Vagina (tissue), 2 donors: ENCODE measurements at regions not wholly inside any gene's neighbourhood (a gene's known extent, or its start where the extent isn't known, plus 50 kb on each side); places are given as distances from the start of the nearest gene placed in this dataset.

ENCODE experiments used
- CTCF ChIP-seq, 3 experiments: fragments of 450-650 bp in 2 of 3; fragments of 200-600 bp in 1 of 3; sonication (generic) in 1 of 3; IDR thresholded peaks; one replicate each; pipeline ENCODE4 v1.5.1; 2017 to 2019; ENCODE audit warnings: antibody characterized with exemption in 3 of 3, mild to moderate bottlenecking in 2 of 3, moderate library complexity in 2 of 3
- POLR2A ChIP-seq, 2 donors: fragments of 450-650 bp; IDR thresholded peaks; one replicate each; pipeline ENCODE4 v1.6.1; 2017; ENCODE audit warnings: antibody characterized with exemption in 2 of 2, mild to moderate bottlenecking in 2 of 2, moderate library complexity in 2 of 2
- POLR2AphosphoS5 ChIP-seq, 2 donors: sonication (generic); formaldehyde crosslinking; IDR thresholded peaks; one replicate each; pipeline ENCODE4 v1.9.0; 2017; ENCODE audit warnings: antibody characterized with exemption in 2 of 2, mild to moderate bottlenecking in 2 of 2, low read depth in 1 of 2; ENCODE audit not compliant: insufficient read depth in 1 of 2

GRCh38 chr5:128632264-128632663 is 94.2 kb upstream of the FBN2 start:
- TF ChIP-seq CTCF (IDR thresholded peaks at IDR 0.05) (no peak), POLR2A (IDR thresholded peaks at IDR 0.05) (no peak), POLR2AphosphoS5 (IDR thresholded peaks at IDR 0.05; ENCODE audit: insufficient read depth in 1 of 2, low read depth in 1 of 2) (no peak)
